NCI-H1694 treated with DMSO at 0.1 percent for 48 hours (cell line): ENCODE measurements at regions not wholly inside any gene's neighbourhood (a gene's known extent, or its start where the extent isn't known, plus 50 kb on each side); places are given as distances from the start of the nearest gene placed in this dataset.
"Not testable (repeated sequence)": the region's sequence is repeated elsewhere in the genome, so short reads cannot be mapped to it uniquely, and the experiment has no call there.

Experiments used
- DNase-seq: peaks from one replicate; lab custom pipeline; 2025; lab: John Stamatoyannopoulos, UW

- no peak for DNase-seq
Observed at GRCh38 chr4:132094017-132094416, 1055.1 kb upstream of the PCDH10 start.

DNA sequence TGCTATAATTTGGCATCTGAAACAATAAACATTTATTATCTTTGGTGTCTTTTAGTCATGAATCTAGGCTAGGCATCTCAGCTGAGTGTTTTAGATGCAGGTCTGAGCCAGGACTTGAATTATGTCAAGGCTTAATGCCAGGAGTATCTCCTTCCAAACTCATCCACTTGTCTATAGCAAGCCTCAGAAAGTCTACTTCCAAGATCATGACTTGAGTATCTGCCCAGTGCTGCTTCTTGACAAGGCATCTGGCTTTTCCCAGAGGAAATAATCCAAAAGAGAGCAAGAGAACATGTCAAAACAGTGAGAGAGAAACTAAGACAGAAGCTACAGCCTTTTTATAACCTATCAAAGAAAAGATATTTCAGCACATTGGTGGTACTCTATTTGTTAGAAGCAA is 1052.1 kb upstream of the PCDH10 start:
- DNase-seq = no peak

- DNase-seq = no peak
Observed at GRCh38 chr4:132101526-132101925, 1047.6 kb upstream of the PCDH10 start.

- DNase-seq = no peak
Observed at GRCh38 chr4:132108784-132109183, 1040.3 kb upstream of the PCDH10 start.

DNA sequence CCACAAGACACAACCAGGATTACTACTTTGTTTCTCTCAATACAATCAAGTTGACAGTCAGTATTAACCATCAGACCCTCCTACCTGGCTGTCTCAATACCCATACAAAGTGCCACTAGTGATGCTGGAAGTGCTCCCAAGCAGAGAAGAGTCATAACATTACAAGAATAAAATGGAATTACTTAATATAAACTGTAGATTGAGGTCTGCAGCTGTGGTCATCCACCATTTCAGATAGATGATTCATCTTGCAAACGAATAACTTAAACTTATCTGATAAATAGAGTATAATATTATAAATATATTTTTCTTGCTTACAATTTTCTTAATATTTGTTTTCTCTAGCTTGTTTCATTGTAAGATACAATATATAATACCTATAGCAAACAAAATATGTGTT is 1034.2 kb upstream of the PCDH10 start:
- DNase-seq = no peak

GRCh38 chr4:132122741-132123140 is 1026.4 kb upstream of the PCDH10 start:
- not testable (repeated sequence) for DNase-seq

DNA sequence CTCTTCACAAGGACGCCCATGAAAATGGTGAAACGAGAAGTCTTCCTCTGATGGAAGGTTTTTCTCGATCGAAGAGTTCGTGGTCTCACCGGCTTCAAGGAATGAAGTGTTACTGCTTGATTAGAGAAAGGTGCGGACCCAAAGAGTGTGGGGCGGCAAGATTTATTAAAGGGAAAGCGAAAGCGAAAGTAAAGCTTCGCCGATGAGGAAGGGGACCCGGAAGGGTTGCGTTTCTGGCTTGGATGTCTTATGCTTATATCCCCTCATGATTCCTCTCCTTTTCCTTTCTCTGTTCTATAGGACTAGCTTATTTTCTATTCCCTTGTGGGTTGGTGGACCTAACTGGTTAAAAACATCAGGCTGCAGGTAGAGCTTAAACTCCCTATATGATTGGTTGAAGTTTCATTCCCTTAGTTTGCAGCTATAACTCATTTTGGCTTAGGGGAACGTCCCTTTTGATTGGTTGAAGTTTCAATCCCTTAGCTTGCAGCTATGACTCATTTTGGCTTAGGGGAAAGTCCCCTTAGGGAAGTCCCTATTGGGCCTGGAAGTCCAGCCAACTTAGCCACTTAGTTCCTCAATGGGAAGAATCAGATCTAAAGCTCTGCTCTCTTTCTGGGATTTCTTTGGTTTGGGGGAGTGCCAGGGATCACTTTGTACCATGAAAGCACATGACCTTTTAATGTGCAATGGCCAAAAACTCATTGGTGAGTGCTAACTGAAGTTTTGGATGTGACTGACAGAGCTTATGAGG is 1025.0 kb upstream of the PCDH10 start:
- no peak for DNase-seq

DNA sequence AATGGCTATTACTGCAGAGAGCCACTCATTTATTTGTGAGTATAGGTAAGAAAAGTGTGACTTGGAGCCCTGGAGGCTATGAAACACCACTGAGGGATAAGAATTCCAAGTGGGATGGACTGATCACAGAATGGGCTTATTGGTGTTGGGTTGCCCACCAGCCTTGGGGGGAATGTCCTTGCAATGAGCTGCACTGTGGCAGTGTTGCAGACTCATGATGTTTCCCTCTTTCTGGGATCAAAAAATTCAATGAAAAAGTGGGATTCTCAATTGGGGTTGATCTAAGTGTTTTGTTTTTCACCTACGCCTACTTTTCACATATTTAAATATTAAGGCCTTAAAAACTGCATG is 1024.5 kb upstream of the PCDH10 start:
- DNase-seq = no peak

DNA sequence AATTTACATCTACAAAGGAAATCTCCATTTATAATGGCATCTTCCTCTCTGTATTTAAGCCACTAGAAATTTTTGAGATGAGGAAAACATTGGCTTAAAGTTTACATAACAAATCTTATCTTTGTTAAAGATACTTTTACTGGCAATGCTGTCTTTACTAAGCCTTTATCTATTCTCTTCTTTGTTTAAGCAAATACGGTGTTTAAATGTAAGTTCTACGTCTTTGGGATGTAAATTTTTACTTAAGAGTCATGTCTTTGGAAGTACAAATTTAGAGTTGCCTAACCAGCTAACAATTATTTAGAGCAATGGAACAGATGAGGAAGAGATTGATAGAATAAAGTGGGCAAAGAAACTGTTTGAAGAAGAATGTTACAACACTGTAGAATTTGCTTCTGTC is 1024.0 kb upstream of the PCDH10 start:
- DNase-seq = no peak

GRCh38 chr4:132132433-132132832 is 1016.7 kb upstream of the PCDH10 start:
- DNase-seq = no peak

DNA sequence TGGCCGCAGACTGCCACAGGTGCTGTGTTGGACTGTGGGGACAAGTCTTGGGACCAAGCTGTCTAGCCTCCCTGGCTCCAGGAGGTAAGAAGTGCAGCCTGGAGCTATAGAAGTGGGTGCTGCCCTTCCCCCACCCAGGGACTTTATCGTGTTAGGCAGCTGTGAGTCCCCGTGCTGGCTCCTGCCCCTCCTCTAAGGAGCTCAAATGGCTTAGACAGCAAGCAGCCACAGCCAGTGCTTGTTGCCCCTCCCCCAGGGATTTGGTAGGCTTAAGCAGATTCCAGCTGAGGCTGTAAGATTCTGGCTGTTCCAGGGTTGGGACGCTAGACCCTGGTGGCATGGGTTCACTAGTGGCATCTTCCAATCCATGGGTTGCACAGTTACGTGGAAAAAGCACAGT is 979.4 kb upstream of the PCDH10 start:
- no peak for DNase-seq

DNA sequence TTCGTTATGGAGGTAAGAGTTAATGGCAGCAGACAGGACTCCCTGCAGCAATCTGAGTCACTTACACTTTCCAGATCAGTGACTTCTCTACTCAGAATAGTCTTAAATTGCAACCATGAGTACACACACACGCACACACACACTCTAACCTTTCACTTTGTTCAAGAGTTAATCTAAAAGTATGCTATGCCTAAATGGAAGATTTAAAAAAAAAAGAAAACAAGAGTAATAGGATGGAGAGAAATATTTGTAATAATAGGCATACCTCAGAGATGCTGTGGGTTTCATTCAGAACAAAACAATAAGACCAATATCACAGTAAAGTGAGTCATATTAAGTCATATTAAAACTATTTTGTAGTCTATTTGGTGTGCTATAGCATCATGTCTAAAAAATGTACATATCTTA is 969.1 kb upstream of the PCDH10 start:
- DNase-seq = no peak

- no peak for DNase-seq
Observed at GRCh38 chr4:132195176-132195575, 953.9 kb upstream of the PCDH10 start.

DNA sequence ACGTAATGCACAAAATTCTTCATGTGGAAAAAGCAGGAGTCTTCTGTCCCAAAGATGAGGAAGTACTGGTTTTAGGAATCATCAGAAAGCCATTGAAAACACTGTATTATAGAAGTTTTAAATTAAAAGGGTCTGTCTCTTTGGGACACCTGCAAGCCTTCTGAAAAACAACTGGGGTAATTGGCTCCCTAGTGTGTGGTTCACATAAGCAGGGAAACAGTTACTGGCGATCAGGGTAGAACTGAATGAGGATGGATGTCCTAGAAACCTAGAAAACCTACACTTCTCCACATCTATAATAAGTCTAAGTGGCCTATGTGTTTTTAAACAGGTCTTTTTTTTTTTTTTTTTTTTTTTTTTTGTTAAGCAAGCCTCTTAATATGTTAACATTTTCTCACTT is 945.5 kb upstream of the PCDH10 start:
- DNase-seq = no peak

DNA sequence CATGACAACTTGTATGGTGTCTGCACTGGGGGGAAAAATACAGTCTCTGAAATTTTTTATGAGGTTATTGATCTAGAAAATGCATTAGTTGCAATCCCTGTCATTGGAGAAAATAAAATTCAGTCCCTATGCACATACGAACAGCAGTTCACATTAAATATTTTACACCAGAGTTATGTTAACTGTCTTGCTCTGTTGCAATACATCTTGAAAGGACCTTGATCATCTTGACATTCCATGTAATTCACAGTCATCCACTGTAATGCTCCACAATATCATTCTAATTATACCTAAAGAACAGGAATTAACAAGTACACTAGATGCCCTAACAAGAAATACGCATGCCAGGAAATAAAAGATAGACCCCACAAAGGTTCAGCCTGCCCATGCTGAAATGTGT is 934.6 kb upstream of the PCDH10 start:
- DNase-seq = no peak

GRCh38 chr4:132218406-132218805 is 930.7 kb upstream of the PCDH10 start:
- no peak for DNase-seq

GRCh38 chr4:132227151-132227856 is 921.8 kb upstream of the PCDH10 start:
- no peak for DNase-seq

GRCh38 chr4:132227857-132228165 is 921.3 kb upstream of the PCDH10 start:
- DNase-seq = not testable (repeated sequence)

DNA sequence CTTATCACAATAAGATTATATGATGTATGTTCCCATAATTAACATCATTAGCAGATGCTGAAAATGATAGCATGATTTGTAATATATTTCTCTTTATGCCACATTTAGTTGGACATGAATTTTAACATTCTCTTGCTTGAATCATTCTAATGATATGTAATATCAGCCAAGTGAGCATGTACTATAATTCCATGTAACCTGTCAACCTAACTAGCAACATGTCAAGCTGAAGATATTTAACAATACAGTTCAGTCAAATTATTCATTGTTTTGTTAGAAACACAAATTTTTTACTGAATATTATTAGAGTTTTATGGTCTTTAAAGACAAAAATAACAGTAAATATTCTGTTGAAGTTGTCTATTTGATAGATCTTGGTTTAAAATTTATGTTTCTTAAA is 920.4 kb upstream of the PCDH10 start:
- DNase-seq = no peak

DNA sequence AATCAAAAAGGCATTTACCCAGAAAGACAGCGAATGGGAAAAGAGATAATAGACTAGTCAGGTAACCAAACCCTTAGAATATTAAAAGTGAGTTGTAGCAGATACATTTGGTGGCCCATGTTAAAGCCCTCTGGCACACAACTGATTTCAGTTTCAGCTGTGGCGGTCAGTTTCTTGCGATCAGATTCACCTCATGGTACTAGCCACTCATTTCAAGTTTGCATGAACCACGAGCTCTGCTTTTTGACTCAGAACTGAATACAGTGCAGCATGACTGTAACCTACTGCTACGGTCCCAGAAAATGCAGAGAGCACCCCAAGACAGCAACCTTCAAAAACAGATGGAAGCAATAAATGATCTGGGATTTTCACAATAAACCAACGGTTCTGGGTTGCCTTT is 919.1 kb upstream of the PCDH10 start:
- no peak for DNase-seq

DNA sequence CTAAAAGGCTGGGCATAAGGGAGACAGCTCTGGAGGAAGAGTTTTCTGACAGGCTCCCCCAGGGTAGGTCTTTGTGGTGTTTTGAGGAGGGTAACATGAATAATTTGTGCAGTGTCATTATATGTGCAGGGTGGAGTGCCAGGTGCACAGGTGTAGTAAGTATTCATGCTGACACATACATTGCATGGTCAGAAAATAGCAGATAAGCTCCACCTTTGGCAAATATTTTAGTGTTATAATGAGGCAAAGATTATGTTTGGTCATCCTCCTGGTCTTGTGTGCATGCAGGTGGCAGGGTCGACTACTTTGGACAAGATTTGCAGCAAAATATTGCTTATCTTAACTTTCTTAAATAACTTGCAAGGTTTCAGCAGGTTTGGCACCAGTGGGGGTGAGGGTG is 910.4 kb upstream of the PCDH10 start:
- DNase-seq = no peak

GRCh38 chr4:132240081-132240480 is 909.0 kb upstream of the PCDH10 start:
- DNase-seq = no peak

DNA sequence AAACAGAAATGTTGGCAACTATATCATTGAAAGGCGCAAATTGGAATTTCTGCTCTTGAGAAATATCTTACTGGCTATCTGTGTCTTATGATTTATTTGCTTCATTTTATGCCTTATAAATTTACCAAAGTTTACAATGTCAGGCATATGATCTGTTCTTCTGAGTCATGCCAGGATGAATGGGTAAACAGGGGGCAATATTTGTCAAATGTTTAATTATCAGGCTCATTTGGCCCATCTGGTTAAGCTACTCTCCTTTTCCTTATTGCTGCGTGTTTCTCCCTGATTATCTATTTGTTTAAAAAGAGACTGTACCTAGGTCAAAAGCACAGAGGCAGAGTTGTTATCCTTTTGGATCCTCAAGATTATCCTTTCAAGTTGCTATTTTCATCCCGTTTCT is 903.8 kb upstream of the PCDH10 start:
- DNase-seq = no peak

GRCh38 chr4:132264176-132264575 is 884.9 kb upstream of the PCDH10 start:
- DNase-seq = no peak
